Trophoblast cell (in vitro differentiated cells and primary cell): ENCODE measurements at regions not wholly inside any gene's neighbourhood (a gene's known extent, or its start where the extent isn't known, plus 50 kb on each side); places are given as distances from the start of the nearest gene placed in this dataset.

Experiments used
- DNase-seq, 2 donors: peaks; one replicate each; pipeline ENCODE4 v3.0.0-alpha.2; 2016
- H2AFZ ChIP-seq: 2 replicates; pipeline ENCODE4 v1.6.1; 2013; ENCODE audit warnings: low read length, moderate library complexity, mild to moderate bottlenecking; ENCODE audit not compliant: insufficient read depth, poor library complexity
- H2AK5ac ChIP-seq: 2 replicates; pipeline ENCODE4 v1.6.1; 2013; ENCODE audit warnings: mild to moderate bottlenecking, low read length
- H2BK120ac ChIP-seq: 2 replicates; pipeline ENCODE4 v1.6.1; 2013; ENCODE audit warnings: low read length, mild to moderate bottlenecking, moderate library complexity; ENCODE audit not compliant: insufficient read depth, poor library complexity
- H2BK12ac ChIP-seq: 2 replicates; pipeline ENCODE4 v1.6.1; 2013; ENCODE audit warnings: mild to moderate bottlenecking, low read length, moderate library complexity
- H2BK5ac ChIP-seq: 2 replicates; pipeline ENCODE4 v1.6.1; 2013; ENCODE audit warnings: low read length, low read depth, moderate library complexity, mild to moderate bottlenecking; ENCODE audit not compliant: poor library complexity
- H3K14ac ChIP-seq: 2 replicates; pipeline ENCODE4 v1.6.1; 2013; ENCODE audit warnings: mild to moderate bottlenecking, low read length
- H3K18ac ChIP-seq: 2 replicates; pipeline ENCODE4 v1.6.1; 2013; ENCODE audit warnings: mild to moderate bottlenecking, low read length
- H3K23ac ChIP-seq: 2 replicates; pipeline ENCODE4 v1.6.1; 2013; ENCODE audit warnings: low read length
- H3K27ac ChIP-seq: 2 replicates; pipeline ENCODE4 v1.5.1; 2013; ENCODE audit warnings: low read depth, mild to moderate bottlenecking, inconsistent platforms, low read length, moderate library complexity
- H3K27me3 ChIP-seq: 2 replicates; pipeline ENCODE4 v1.6.1; 2013; ENCODE audit warnings: inconsistent platforms, mild to moderate bottlenecking, low read length, moderate library complexity; ENCODE audit not compliant: insufficient read depth
- H3K36me3 ChIP-seq, 2 experiments: 1 replicate in 1 of 2; 2 replicates in 1 of 2; pipeline ENCODE4 v1.6.1; 2013; ENCODE audit warnings: low read length in 2 of 2, mild to moderate bottlenecking in 2 of 2, moderate library complexity in 1 of 2; ENCODE audit not compliant: insufficient read depth in 2 of 2, control insufficient read depth in 1 of 2
- H3K4ac ChIP-seq: 2 replicates; pipeline ENCODE4 v1.6.1; 2013; ENCODE audit warnings: low read depth, mild to moderate bottlenecking, low read length, moderate library complexity
- H3K4me1 ChIP-seq, 2 experiments: 1 replicate in 1 of 2; 2 replicates in 1 of 2; pipeline ENCODE4 v1.6.1; 2013; ENCODE audit warnings: low read length in 2 of 2, mild to moderate bottlenecking in 2 of 2, moderate library complexity in 1 of 2; ENCODE audit not compliant: insufficient read depth in 2 of 2, control insufficient read depth in 1 of 2
- H3K4me2 ChIP-seq: 2 replicates; pipeline ENCODE4 v1.6.1; 2013; ENCODE audit warnings: inconsistent platforms, mild to moderate bottlenecking, low read length, moderate library complexity
- H3K4me3 ChIP-seq: 2 replicates; pipeline ENCODE4 v1.5.1; 2013; ENCODE audit warnings: mild to moderate bottlenecking, low read depth, low read length, inconsistent platforms
- H3K79me1 ChIP-seq: one replicate; pipeline ENCODE4 v1.6.1; 2013; ENCODE audit warnings: low read length
- H3K79me2 ChIP-seq: 2 replicates; pipeline ENCODE4 v1.6.1; 2013; ENCODE audit warnings: low read length, mild to moderate bottlenecking; ENCODE audit not compliant: control insufficient read depth, insufficient read depth, poor library complexity
- H3K9ac ChIP-seq: 2 replicates; pipeline ENCODE4 v1.6.1; 2013; ENCODE audit warnings: mild to moderate bottlenecking, low read length
- H3K9me3 ChIP-seq: 2 replicates; pipeline ENCODE4 v1.6.1; 2013; ENCODE audit warnings: low read depth, mild to moderate bottlenecking, control low read depth, inconsistent platforms, low read length; ENCODE audit not compliant: insufficient read depth
- H4K12ac ChIP-seq: 2 replicates; pipeline ENCODE4 v1.6.1; 2013; ENCODE audit warnings: low read depth, mild to moderate bottlenecking, low read length, moderate library complexity
- H4K8ac ChIP-seq: 2 replicates; pipeline ENCODE4 v1.6.1; 2013; ENCODE audit warnings: low read depth, mild to moderate bottlenecking, low read length, moderate library complexity
- H4K91ac ChIP-seq: one replicate; pipeline ENCODE4 v1.6.1; 2013; ENCODE audit warnings: low read depth, mild to moderate bottlenecking, low read length, moderate library complexity
- WGBS: extraction: QIAGEN DNeasy Blood & Tissue Kit; methylation state at CpG from one replicate; pipeline ENCODE4 v1.1.7; 2013; ENCODE audit warnings: missing lambda C conversion rate; ENCODE audit not compliant: insufficient read length, insufficient coverage; ENCODE audit errors: extremely low coverage; 5-methylcytosine and 5-hydroxymethylcytosine counted together

GRCh38 chr11:134485316-134485715 is 73.3 kb upstream of the B3GAT1 start:
- no CpG with 5 or more reads among the region's 5 CpGs for WGBS

GRCh38 chr11:134483857-134484256 is 71.8 kb upstream of the B3GAT1 start:
- H3K18ac ChIP-seq = no peak overlapping the region
- H3K79me1 ChIP-seq = no peaks in the 10 kb centered on the region
- no peak overlapping the region for H3K4me3 ChIP-seq
- H3K27me3 ChIP-seq = no peaks in the 10 kb centered on the region
- peaks cover 2 to 10% of the 10 kb centered on the region in 2 experiments for H3K4me1 ChIP-seq
- no peak overlapping the region for H2BK120ac ChIP-seq
- H3K14ac ChIP-seq = no peak overlapping the region
- H2AK5ac ChIP-seq = no peak overlapping the region
- H4K8ac ChIP-seq = no peak overlapping the region
- no peak overlapping the region for H3K23ac ChIP-seq
- no peak overlapping the region for H4K12ac ChIP-seq
- no peak overlapping the region for H3K4ac ChIP-seq
- no peak overlapping the region for H3K9ac ChIP-seq
- H3K9me3 ChIP-seq = peaks cover 2% of the 10 kb centered on the region
- no peaks in the 10 kb centered on the region for H3K36me3 ChIP-seq
- H4K91ac ChIP-seq = no peak overlapping the region
- H3K79me2 ChIP-seq = no peaks in the 10 kb centered on the region
- no peak overlapping the region for H3K4me2 ChIP-seq
- no CpG with 5 or more reads among the region's 4 CpGs for WGBS
- DNase-seq = no peak
- no peak overlapping the region for H2BK5ac ChIP-seq
- H3K27ac ChIP-seq = no peak overlapping the region
- no peak overlapping the region for H2BK12ac ChIP-seq
- no peak overlapping the region for H2AFZ ChIP-seq

More at GRCh38 chr11:134485316-134485715, 73.3 kb upstream of the B3GAT1 start:
- no peak for DNase-seq
- Histone ChIP-seq H3K23ac (no peak overlapping the region), H3K27ac (no peak overlapping the region), H2BK12ac (no peak overlapping the region), H3K18ac (no peak overlapping the region), H3K4me1 (no peaks in the 10 kb centered on the region), H4K8ac (no peak overlapping the region), H2BK120ac (no peak overlapping the region), H2AFZ (no peak overlapping the region), H2AK5ac (no peak overlapping the region), H3K9me3 (peaks cover 2% of the 10 kb centered on the region), H3K9ac (no peak overlapping the region), H3K4me2 (no peak overlapping the region), H3K4me3 (no peak overlapping the region), H3K14ac (no peak overlapping the region), H3K27me3 (no peaks in the 10 kb centered on the region), H3K36me3 (no peaks in the 10 kb centered on the region), H3K79me2 (no peaks in the 10 kb centered on the region), H4K12ac (no peak overlapping the region), H4K91ac (no peak overlapping the region), H2BK5ac (no peak overlapping the region), H3K4ac (no peak overlapping the region), H3K79me1 (no peaks in the 10 kb centered on the region)

GRCh38 chr11:134483291-134483690 is 71.2 kb upstream of the B3GAT1 start:
- no peak overlapping the region for H2AFZ ChIP-seq
- H3K4me1 ChIP-seq = peaks cover 2 to 10% of the 10 kb centered on the region in 2 experiments
- WGBS = no CpG with 5 or more reads among the region's 14 CpGs
- no peak for DNase-seq
- no peak overlapping the region for H2BK5ac ChIP-seq
- H3K14ac ChIP-seq = no peak overlapping the region
- H3K27ac ChIP-seq = no peak overlapping the region
- H2BK12ac ChIP-seq = no peak overlapping the region
- H3K23ac ChIP-seq = no peak overlapping the region
- H4K12ac ChIP-seq = no peak overlapping the region
- H3K9me3 ChIP-seq = peaks cover 2% of the 10 kb centered on the region
- H2AK5ac ChIP-seq = no peak overlapping the region
- no peak overlapping the region for H3K18ac ChIP-seq
- H3K9ac ChIP-seq = no peak overlapping the region
- H3K4me3 ChIP-seq = no peak overlapping the region
- H4K91ac ChIP-seq = no peak overlapping the region
- no peak overlapping the region for H3K4ac ChIP-seq
- H4K8ac ChIP-seq = no peak overlapping the region
- no peaks in the 10 kb centered on the region for H3K36me3 ChIP-seq
- no peaks in the 10 kb centered on the region for H3K79me1 ChIP-seq
- H2BK120ac ChIP-seq = no peak overlapping the region
- H3K4me2 ChIP-seq = no peak overlapping the region
- no peaks in the 10 kb centered on the region for H3K27me3 ChIP-seq
- H3K79me2 ChIP-seq = no peaks in the 10 kb centered on the region

- no peaks in the 10 kb centered on the region for H3K79me2 ChIP-seq
- no peak overlapping the region for H3K9ac ChIP-seq
- H4K12ac ChIP-seq = no peak overlapping the region
- no peaks in the 10 kb centered on the region for H3K27me3 ChIP-seq
- H3K4ac ChIP-seq = no peak overlapping the region
- H2AK5ac ChIP-seq = no peak overlapping the region
- no peak overlapping the region for H3K4me3 ChIP-seq
- no peak overlapping the region for H2AFZ ChIP-seq
- no peak overlapping the region for H4K91ac ChIP-seq
- H3K14ac ChIP-seq = no peak overlapping the region
- no peak overlapping the region for H3K23ac ChIP-seq
- DNase-seq = no peak
- H2BK12ac ChIP-seq = no peak overlapping the region
- H3K79me1 ChIP-seq = no peaks in the 10 kb centered on the region
- no peaks in the 10 kb centered on the region for H3K36me3 ChIP-seq
- no peak overlapping the region for H2BK5ac ChIP-seq
- no peak overlapping the region for H3K4me2 ChIP-seq
- peaks cover 2 to 10% of the 10 kb centered on the region in 2 experiments for H3K4me1 ChIP-seq
- H3K27ac ChIP-seq = no peak overlapping the region
- H2BK120ac ChIP-seq = no peak overlapping the region
- H4K8ac ChIP-seq = no peak overlapping the region
- H3K9me3 ChIP-seq = peaks cover 2% of the 10 kb centered on the region
- H3K18ac ChIP-seq = no peak overlapping the region
- no CpG with 5 or more reads among the region's 2 CpGs for WGBS
Measured at GRCh38 chr11:134482865-134483264, 70.8 kb upstream of the B3GAT1 start.
